ENCODE measurements at regions not wholly inside any gene's neighbourhood (a gene's known extent, or its start where the extent isn't known, plus 50 kb on each side); places are given as distances from the start of the nearest gene placed in this dataset.

DNA sequence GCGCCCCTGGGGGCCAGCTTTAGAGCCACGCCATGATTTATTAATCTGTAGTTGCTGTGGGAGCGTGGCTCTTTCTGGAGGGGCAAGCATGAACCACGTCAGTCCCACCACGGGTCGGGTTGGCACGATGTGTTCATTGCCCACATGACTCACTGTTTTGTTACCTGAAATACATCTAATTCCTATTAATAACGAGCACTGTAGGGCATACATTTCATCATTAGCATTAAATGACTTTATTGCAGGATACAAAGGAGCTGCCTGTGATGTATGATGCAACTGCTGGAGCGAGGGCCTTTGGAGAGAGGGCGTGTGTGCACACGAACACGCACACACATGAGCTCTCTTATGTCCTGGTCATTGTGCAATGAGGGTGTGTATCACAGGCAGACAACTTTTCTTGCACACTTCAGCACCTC is 127.0 kb downstream of the INHBB start:
- Histone ChIP-seq H3K4me3 (ENCODE audit: low read depth, low read length) (no peak overlapping the region), H3K27ac (no peak overlapping the region), H3K36me3 (replicated peaks) (no peaks in the 10 kb centered on the region), H3K27me3 (replicated peaks) (no peaks in the 10 kb centered on the region)
- in situ Hi-C loops (cut with HindIII; ENCODE audit: low pct_ligation_motif_present, low sequenced_read_pairs) = no loop called here
- DNase-seq = no peak
- TF ChIP-seq, protein P1, sequence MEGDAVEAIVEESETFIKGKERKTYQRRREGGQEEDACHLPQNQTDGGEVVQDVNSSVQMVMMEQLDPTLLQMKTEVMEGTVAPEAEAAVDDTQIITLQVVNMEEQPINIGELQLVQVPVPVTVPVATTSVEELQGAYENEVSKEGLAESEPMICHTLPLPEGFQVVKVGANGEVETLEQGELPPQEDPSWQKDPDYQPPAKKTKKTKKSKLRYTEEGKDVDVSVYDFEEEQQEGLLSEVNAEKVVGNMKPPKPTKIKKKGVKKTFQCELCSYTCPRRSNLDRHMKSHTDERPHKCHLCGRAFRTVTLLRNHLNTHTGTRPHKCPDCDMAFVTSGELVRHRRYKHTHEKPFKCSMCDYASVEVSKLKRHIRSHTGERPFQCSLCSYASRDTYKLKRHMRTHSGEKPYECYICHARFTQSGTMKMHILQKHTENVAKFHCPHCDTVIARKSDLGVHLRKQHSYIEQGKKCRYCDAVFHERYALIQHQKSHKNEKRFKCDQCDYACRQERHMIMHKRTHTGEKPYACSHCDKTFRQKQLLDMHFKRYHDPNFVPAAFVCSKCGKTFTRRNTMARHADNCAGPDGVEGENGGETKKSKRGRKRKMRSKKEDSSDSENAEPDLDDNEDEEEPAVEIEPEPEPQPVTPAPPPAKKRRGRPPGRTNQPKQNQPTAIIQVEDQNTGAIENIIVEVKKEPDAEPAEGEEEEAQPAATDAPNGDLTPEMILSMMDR (IDR thresholded peaks at IDR 0.05; ENCODE audit: low read depth, low read length, missing control alignments) = no peak

DNA sequence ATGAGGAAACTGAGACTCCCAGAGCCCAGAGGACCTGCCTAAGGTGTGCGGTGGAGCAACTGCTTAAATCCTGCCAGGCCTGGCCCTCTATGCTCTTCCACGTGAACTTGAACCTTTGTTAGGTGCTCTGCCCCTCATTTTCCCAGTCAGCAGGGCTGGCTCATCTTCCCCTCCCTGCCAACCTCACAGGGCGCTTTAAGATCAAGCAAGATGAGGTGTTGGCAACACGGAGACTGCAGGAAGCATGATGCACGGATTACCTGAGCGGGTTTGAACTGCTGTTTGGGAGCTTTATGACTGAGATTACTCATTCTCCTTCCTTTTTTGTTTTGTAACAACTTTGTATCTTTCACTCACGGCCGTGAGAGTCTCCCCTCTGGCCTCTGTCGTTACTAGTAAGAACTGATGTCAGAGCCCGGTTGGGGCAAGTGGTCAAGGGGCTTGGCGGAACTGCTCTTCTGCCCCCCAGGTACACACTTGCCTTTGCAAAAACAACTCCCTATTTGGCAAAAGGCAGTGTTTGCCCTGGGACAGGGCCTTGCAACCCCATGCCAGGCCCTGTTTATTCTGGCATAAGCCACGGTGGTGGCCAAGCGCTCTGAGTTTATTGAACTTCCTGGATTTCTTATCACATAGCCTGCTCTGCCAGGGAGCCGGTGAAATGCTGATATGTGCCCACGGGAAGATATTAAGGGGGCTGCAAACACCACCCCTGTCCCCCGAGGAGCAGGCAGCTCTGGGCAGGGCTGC is 127.8 kb downstream of the INHBB start:
- Histone ChIP-seq H3K4me3 (ENCODE audit: low read depth, low read length) (no peak overlapping the region), H3K36me3 (replicated peaks) (no peaks in the 10 kb centered on the region), H3K27me3 (replicated peaks) (no peaks in the 10 kb centered on the region), H3K27ac (no peak overlapping the region)
- DNase-seq = no peak
- TF ChIP-seq, protein P1 (IDR thresholded peaks at IDR 0.05; ENCODE audit: low read depth, low read length, missing control alignments) = no peak
- in situ Hi-C loops (cut with HindIII; ENCODE audit: low pct_ligation_motif_present, low sequenced_read_pairs) = no loop called here

DNA sequence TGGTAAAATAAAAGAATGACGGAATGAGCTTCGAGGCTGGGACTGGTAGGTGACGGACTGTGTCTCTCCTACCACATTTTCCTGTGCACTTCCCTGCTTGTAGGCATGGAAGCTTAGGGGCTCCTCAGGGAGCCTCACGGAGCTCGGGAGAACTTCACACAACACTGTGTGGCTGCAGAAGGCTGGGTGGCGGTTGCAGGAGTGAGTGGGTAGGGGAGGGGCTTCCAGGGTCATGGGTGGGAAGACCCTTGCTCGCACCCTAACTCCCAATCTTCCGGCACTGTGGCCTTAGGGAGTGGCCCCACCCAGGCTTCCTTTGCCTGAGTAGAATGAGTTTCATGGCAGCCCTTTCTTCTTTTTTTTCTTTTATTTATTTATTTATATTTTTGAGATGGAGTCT is 128.6 kb downstream of the INHBB start:
- H3K4me3 ChIP-seq (ENCODE audit: low read depth, low read length) = no peak overlapping the region
- no peaks in the 10 kb centered on the region for H3K36me3 ChIP-seq (replicated peaks)
- no peak overlapping the region for H3K27ac ChIP-seq
- H3K27me3 ChIP-seq (replicated peaks) = no peaks in the 10 kb centered on the region
- TF ChIP-seq, protein P1 (IDR thresholded peaks at IDR 0.05; ENCODE audit: low read depth, low read length, missing control alignments) = no peak
- in situ Hi-C loops (cut with HindIII; ENCODE audit: low pct_ligation_motif_present, low sequenced_read_pairs) = no loop called here
- no peak for DNase-seq

DNA sequence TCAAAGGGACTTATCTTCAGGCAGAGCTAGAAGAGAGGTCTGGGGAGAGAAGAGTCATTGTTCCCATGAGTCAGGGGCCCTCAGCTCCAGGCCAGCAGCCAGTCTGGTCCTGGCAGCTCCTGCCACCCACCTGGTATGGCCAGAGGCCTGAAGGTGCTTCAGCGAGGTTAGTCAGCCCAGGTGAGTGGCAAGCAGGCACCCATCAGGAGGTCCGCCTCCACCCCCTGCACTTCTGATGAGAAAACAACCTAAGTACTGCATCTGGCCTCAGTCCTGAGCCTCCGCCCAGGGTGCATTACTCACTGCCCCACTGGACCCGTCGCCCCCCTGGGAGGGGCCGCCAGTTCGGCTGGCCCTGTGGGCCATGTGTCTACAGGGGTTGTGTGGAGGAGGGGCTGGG is 130.2 kb downstream of the INHBB start:
- Histone ChIP-seq H3K4me3 (ENCODE audit: low read depth, low read length) (no peak overlapping the region), H3K27ac (no peak overlapping the region), H3K36me3 (replicated peaks) (no peaks in the 10 kb centered on the region), H3K27me3 (replicated peaks) (no peaks in the 10 kb centered on the region)
- no peak for DNase-seq
- TF ChIP-seq, protein P1 (IDR thresholded peaks at IDR 0.05; ENCODE audit: low read depth, low read length, missing control alignments) = no peak
- in situ Hi-C loops (cut with HindIII; ENCODE audit: low pct_ligation_motif_present, low sequenced_read_pairs) = no loop called here

DNA sequence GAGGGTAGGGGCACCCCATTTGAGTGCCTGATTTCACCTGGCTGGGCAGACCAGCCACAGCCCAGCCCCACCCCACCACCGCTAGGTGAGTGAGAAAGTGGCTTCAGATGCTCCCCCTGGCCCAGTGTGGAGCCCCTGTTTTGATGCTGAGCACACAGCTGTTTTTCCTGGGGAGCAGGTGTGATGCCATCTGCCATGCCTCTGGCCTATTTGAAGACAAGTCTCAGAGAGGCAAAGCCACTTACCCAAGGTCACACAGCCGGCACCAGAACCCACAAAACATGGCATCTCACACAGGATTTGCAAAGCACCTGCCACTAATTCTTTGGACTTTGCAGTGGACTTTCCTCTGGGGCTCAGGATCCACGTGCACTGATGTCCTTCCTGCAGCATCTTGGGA is 131.3 kb downstream of the INHBB start:
- no peaks in the 10 kb centered on the region for H3K36me3 ChIP-seq (replicated peaks)
- TF ChIP-seq, protein P1 (IDR thresholded peaks at IDR 0.05; ENCODE audit: low read depth, low read length, missing control alignments) = no peak
- in situ Hi-C loops (cut with HindIII; ENCODE audit: low pct_ligation_motif_present, low sequenced_read_pairs) = no loop called here
- H3K4me3 ChIP-seq (ENCODE audit: low read depth, low read length) = no peak overlapping the region
- H3K27me3 ChIP-seq (replicated peaks) = no peaks in the 10 kb centered on the region
- H3K27ac ChIP-seq = no peak overlapping the region
- DNase-seq = no peak
